ENCODE measurements at regions not wholly inside any gene's neighbourhood (a gene's known extent, or its start where the extent isn't known, plus 50 kb on each side); places are given as distances from the start of the nearest gene placed in this dataset.

- DNase-seq = no peak
- Mint-ChIP-seq H3K27ac (no peak overlapping the region), H3K9me3 (no peaks in the 10 kb centered on the region), H3K27me3 (no peaks in the 10 kb centered on the region), H3K36me3 (no peaks in the 10 kb centered on the region), H3K4me3 (no peak overlapping the region), H3K4me1 (no peaks in the 10 kb centered on the region)
- CTCF ChIA-PET = no interaction called here
Measured at GRCh38 chr10:125560947-125561346, 122.0 kb downstream of the TEX36 start.

- Mint-ChIP-seq H3K27ac (no peak overlapping the region), H3K4me1 (no peaks in the 10 kb centered on the region), H3K36me3 (no peaks in the 10 kb centered on the region), H3K9me3 (no peaks in the 10 kb centered on the region), H3K27me3 (no peaks in the 10 kb centered on the region), H3K4me3 (no peak overlapping the region)
- DNase-seq = no peak
- CTCF ChIA-PET = no interaction called here
Measured at GRCh38 chr10:125559210-125559609, 123.8 kb downstream of the TEX36 start.

- no peaks in the 10 kb centered on the region for H3K36me3 Mint-ChIP-seq
- no peaks in the 10 kb centered on the region for H3K27me3 Mint-ChIP-seq
- H3K4me1 Mint-ChIP-seq = no peaks in the 10 kb centered on the region
- H3K27ac Mint-ChIP-seq = no peak overlapping the region
- H3K4me3 Mint-ChIP-seq = no peak overlapping the region
- CTCF ChIA-PET = interaction anchor here (1.0 kb wide), 1 partner anchor 35 kb away, joined by 3 read pairs; no protein-coding TSS in a partner anchor
- no peaks in the 10 kb centered on the region for H3K9me3 Mint-ChIP-seq
- no peak for DNase-seq
Measured at GRCh38 chr10:125557801-125558505, 125.0 kb downstream of the TEX36 start.

- no peaks in the 10 kb centered on the region for H3K4me1 Mint-ChIP-seq
- H3K27me3 Mint-ChIP-seq = no peaks in the 10 kb centered on the region
- H3K4me3 Mint-ChIP-seq = no peak overlapping the region
- H3K9me3 Mint-ChIP-seq = no peaks in the 10 kb centered on the region
- CTCF ChIA-PET = interaction anchor here (1.0 kb wide), 1 partner anchor 34 kb away, joined by 3 read pairs; no protein-coding TSS in a partner anchor
- H3K36me3 Mint-ChIP-seq = no peaks in the 10 kb centered on the region
- no peak for DNase-seq
- H3K27ac Mint-ChIP-seq = no peak overlapping the region
Measured at GRCh38 chr10:125557311-125557710, 125.7 kb downstream of the TEX36 start.

- CTCF ChIA-PET = interaction anchor here (1.0 kb wide), 1 partner anchor 34 kb away, joined by 3 read pairs; no protein-coding TSS in a partner anchor
- Mint-ChIP-seq H3K4me1 (no peaks in the 10 kb centered on the region), H3K27ac (no peak overlapping the region), H3K4me3 (no peak overlapping the region), H3K36me3 (no peaks in the 10 kb centered on the region), H3K27me3 (no peaks in the 10 kb centered on the region), H3K9me3 (no peaks in the 10 kb centered on the region)
- no peak for DNase-seq
Measured at GRCh38 chr10:125556882-125557281, 126.1 kb downstream of the TEX36 start.

GRCh38 chr10:125555743-125556142 lies 127.2 kb downstream of the TEX36 start:
- Mint-ChIP-seq H3K36me3 (no peaks in the 10 kb centered on the region), H3K9me3 (no peaks in the 10 kb centered on the region), H3K4me1 (no peaks in the 10 kb centered on the region), H3K27ac (no peak overlapping the region), H3K4me3 (no peak overlapping the region), H3K27me3 (no peaks in the 10 kb centered on the region)
- CTCF ChIA-PET = no interaction called here
- DNase-seq = no peak

GRCh38 chr10:125555267-125555666 lies 127.7 kb downstream of the TEX36 start:
- Mint-ChIP-seq H3K9me3 (no peaks in the 10 kb centered on the region), H3K4me3 (no peak overlapping the region), H3K4me1 (no peaks in the 10 kb centered on the region), H3K27me3 (no peaks in the 10 kb centered on the region), H3K36me3 (no peaks in the 10 kb centered on the region), H3K27ac (no peak overlapping the region)
- CTCF ChIA-PET = no interaction called here
- DNase-seq = no peak

GRCh38 chr10:125554753-125555152 lies 128.2 kb downstream of the TEX36 start:
- DNase-seq = no peak
- Mint-ChIP-seq H3K4me3 (no peak overlapping the region), H3K4me1 (no peaks in the 10 kb centered on the region), H3K36me3 (no peaks in the 10 kb centered on the region), H3K27ac (no peak overlapping the region), H3K9me3 (no peaks in the 10 kb centered on the region), H3K27me3 (no peaks in the 10 kb centered on the region)
- CTCF ChIA-PET = no interaction called here

- no peaks in the 10 kb centered on the region for H3K4me1 Mint-ChIP-seq
- CTCF ChIA-PET = no interaction called here
- H3K27ac Mint-ChIP-seq = no peak overlapping the region
Measured at GRCh38 chr10:125554016-125554703, 128.8 kb downstream of the TEX36 start.

GRCh38 chr10:125553091-125553490 lies 129.9 kb downstream of the TEX36 start:
- no peak for DNase-seq
- Mint-ChIP-seq H3K9me3 (no peaks in the 10 kb centered on the region), H3K4me1 (no peaks in the 10 kb centered on the region), H3K27ac (no peak overlapping the region), H3K36me3 (no peaks in the 10 kb centered on the region), H3K4me3 (no peak overlapping the region), H3K27me3 (no peaks in the 10 kb centered on the region)
- CTCF ChIA-PET = no interaction called here

More at GRCh38 chr10:125554016-125554703, 128.8 kb downstream of the TEX36 start:
- Mint-ChIP-seq H3K4me3 (no peak overlapping the region), H3K27me3 (no peaks in the 10 kb centered on the region), H3K9me3 (no peaks in the 10 kb centered on the region), H3K36me3 (no peaks in the 10 kb centered on the region)
- DNase-seq = no peak

- no peak for DNase-seq
- no peak overlapping the region for H3K27ac Mint-ChIP-seq
- CTCF ChIA-PET = interaction anchor here (0.6 kb wide), 1 partner anchor 560 kb away, joined by 3 read pairs; no protein-coding TSS in a partner anchor
- no peaks in the 10 kb centered on the region for H3K4me1 Mint-ChIP-seq
- no peak overlapping the region for H3K4me3 Mint-ChIP-seq
- H3K9me3 Mint-ChIP-seq = no peaks in the 10 kb centered on the region
- H3K27me3 Mint-ChIP-seq = no peaks in the 10 kb centered on the region
- no peaks in the 10 kb centered on the region for H3K36me3 Mint-ChIP-seq
Measured at GRCh38 chr10:125551247-125551646, 131.7 kb downstream of the TEX36 start.

GRCh38 chr10:125550362-125550761 lies 132.6 kb downstream of the TEX36 start:
- Mint-ChIP-seq H3K27me3 (no peaks in the 10 kb centered on the region), H3K4me1 (no peaks in the 10 kb centered on the region), H3K9me3 (no peaks in the 10 kb centered on the region), H3K36me3 (no peaks in the 10 kb centered on the region), H3K27ac (no peak overlapping the region), H3K4me3 (no peak overlapping the region)
- CTCF ChIA-PET = no interaction called here
- DNase-seq = no peak

GRCh38 chr10:125549653-125550052 lies 133.3 kb downstream of the TEX36 start:
- no peak for DNase-seq
- CTCF ChIA-PET = no interaction called here

GRCh38 chr10:125548878-125549277 lies 134.1 kb downstream of the TEX36 start:
- Mint-ChIP-seq H3K4me3 (no peak overlapping the region), H3K27ac (no peak overlapping the region)

More at GRCh38 chr10:125549653-125550052, 133.3 kb downstream of the TEX36 start:
- Mint-ChIP-seq H3K36me3 (no peaks in the 10 kb centered on the region), H3K9me3 (no peaks in the 10 kb centered on the region), H3K27ac (no peak overlapping the region), H3K4me1 (no peaks in the 10 kb centered on the region), H3K27me3 (no peaks in the 10 kb centered on the region), H3K4me3 (no peak overlapping the region)

GRCh38 chr10:125548356-125548755 lies 134.6 kb downstream of the TEX36 start:
- Mint-ChIP-seq H3K9me3 (no peaks in the 10 kb centered on the region), H3K4me3 (no peak overlapping the region), H3K4me1 (no peaks in the 10 kb centered on the region), H3K27ac (no peak overlapping the region), H3K27me3 (no peaks in the 10 kb centered on the region), H3K36me3 (no peaks in the 10 kb centered on the region)
- DNase-seq = no peak
- CTCF ChIA-PET = no interaction called here

More at GRCh38 chr10:125548878-125549277, 134.1 kb downstream of the TEX36 start:
- DNase-seq = no peak
- CTCF ChIA-PET = no interaction called here
- Mint-ChIP-seq H3K4me1 (no peaks in the 10 kb centered on the region), H3K9me3 (no peaks in the 10 kb centered on the region), H3K36me3 (no peaks in the 10 kb centered on the region), H3K27me3 (no peaks in the 10 kb centered on the region)

Data from activated naive CD4-positive, alpha-beta T cell treated with anti-CD3 and anti-CD28 coated beads, Interleukin-2, amount 10 ng/mL, durations not matched to agents 7 days and 5 days (primary cell).